ENCODE measurements at regions not wholly inside any gene's neighbourhood (a gene's known extent, or its start where the extent isn't known, plus 50 kb on each side); places are given as distances from the start of the nearest gene placed in this dataset.
"Not testable (repeated sequence)": the region's sequence is repeated elsewhere in the genome, so short reads cannot be mapped to it uniquely, and the experiment has no call there.

GRCh38 chr7:115240242-115240641 lies 318.3 kb downstream of the MDFIC start:
- DNase-seq, result no peak

GRCh38 chr7:115235075-115235474 lies 313.2 kb downstream of the MDFIC start:
- DNase-seq, result no peak

GRCh38 chr7:115233809-115234208 lies 311.9 kb downstream of the MDFIC start:
- DNase-seq, result no peak

- DNase-seq, result no peak
These were observed 310.1 kb downstream of the MDFIC start for GRCh38 chr7:115232041-115232440.

- DNase-seq, result peak; percentile 53
These were observed 309.1 kb downstream of the MDFIC start for GRCh38 chr7:115230882-115231571.

- DNase-seq, result peak; percentile 15
These were observed 307.7 kb downstream of the MDFIC start for GRCh38 chr7:115229401-115230105.

- DNase-seq, result no peak
These were observed 305.8 kb downstream of the MDFIC start for GRCh38 chr7:115227473-115228235.

- no peak for DNase-seq
These were observed 304.5 kb downstream of the MDFIC start for GRCh38 chr7:115226410-115226809.

GRCh38 chr7:115224922-115225321 lies 303.0 kb downstream of the MDFIC start:
- DNase-seq, result no peak

GRCh38 chr7:115223959-115224358 lies 302.1 kb downstream of the MDFIC start:
- no peak for DNase-seq

GRCh38 chr7:115221456-115221855 lies 299.6 kb downstream of the MDFIC start:
- no peak for DNase-seq

- DNase-seq, result no peak
These were observed 296.2 kb downstream of the MDFIC start for GRCh38 chr7:115218076-115218475.

GRCh38 chr7:115217373-115217772 lies 295.5 kb downstream of the MDFIC start:
- DNase-seq, result no peak

GRCh38 chr7:115216652-115217051 lies 294.8 kb downstream of the MDFIC start:
- DNase-seq, result no peak

- DNase-seq, result no peak
These were observed 289.3 kb downstream of the MDFIC start for GRCh38 chr7:115211171-115211570.

- no peak for DNase-seq
These were observed 288.7 kb downstream of the MDFIC start for GRCh38 chr7:115210552-115210951.

- no peak for DNase-seq
These were observed 287.0 kb downstream of the MDFIC start for GRCh38 chr7:115208710-115209560.

- not testable (repeated sequence) for DNase-seq
These were observed 284.5 kb downstream of the MDFIC start for GRCh38 chr7:115206374-115206773.

GRCh38 chr7:115198143-115198542 lies 276.2 kb downstream of the MDFIC start:
- no peak for DNase-seq

GRCh38 chr7:115195208-115195607 lies 273.3 kb downstream of the MDFIC start:
- DNase-seq, result no peak

GRCh38 chr7:115191526-115191925 lies 269.6 kb downstream of the MDFIC start:
- DNase-seq, result no peak

GRCh38 chr7:115183431-115184057 lies 261.6 kb downstream of the MDFIC start:
- DNase-seq, result no peak

Data from activated CD4-positive, alpha-beta T cell treated with anti-CD3 and anti-CD28 coated beads, Interleukin-2, Interleukin-6, amounts not matched to agents 100 ng/mL and 50 ng/mL, durations not matched to agents 16 hours and 8 hours (primary cell).